ENCODE measurements at regions not wholly inside any gene's neighbourhood (a gene's known extent, or its start where the extent isn't known, plus 50 kb on each side); places are given as distances from the start of the nearest gene placed in this dataset.

DNA sequence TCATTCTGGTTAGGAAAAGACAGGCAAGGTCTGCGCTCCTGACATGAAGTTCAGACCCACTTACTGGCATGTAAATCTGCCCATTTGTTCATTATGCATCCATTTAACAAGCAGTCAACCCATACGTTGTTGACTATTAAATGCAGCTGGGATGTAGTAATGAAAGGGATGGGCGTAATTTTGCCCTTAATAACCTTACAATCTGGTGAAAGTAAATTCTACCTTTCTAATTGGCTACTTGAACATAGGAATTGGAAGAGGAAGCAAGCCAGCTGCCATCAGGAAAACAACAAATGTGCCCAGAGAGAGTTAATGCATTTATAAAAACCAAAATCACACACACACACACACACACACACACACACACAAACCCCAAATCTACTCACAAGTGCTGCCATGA, 170.2 kb upstream of the PITRM1 start:
- TF ChIP-seq POLR2A (IDR thresholded peaks at IDR 0.05), result no peak
- TF ChIP-seq, protein P1, sequence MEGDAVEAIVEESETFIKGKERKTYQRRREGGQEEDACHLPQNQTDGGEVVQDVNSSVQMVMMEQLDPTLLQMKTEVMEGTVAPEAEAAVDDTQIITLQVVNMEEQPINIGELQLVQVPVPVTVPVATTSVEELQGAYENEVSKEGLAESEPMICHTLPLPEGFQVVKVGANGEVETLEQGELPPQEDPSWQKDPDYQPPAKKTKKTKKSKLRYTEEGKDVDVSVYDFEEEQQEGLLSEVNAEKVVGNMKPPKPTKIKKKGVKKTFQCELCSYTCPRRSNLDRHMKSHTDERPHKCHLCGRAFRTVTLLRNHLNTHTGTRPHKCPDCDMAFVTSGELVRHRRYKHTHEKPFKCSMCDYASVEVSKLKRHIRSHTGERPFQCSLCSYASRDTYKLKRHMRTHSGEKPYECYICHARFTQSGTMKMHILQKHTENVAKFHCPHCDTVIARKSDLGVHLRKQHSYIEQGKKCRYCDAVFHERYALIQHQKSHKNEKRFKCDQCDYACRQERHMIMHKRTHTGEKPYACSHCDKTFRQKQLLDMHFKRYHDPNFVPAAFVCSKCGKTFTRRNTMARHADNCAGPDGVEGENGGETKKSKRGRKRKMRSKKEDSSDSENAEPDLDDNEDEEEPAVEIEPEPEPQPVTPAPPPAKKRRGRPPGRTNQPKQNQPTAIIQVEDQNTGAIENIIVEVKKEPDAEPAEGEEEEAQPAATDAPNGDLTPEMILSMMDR (IDR thresholded peaks at IDR 0.05), result no peak
- no peak for TF ChIP-seq POLR2AphosphoS5 (IDR thresholded peaks at IDR 0.05; ENCODE audit: insufficient read depth in 1 of 2, low read depth in 1 of 2)

Measured in vagina (tissue), 2 donors.